ENCODE measurements at regions not wholly inside any gene's neighbourhood (a gene's known extent, or its start where the extent isn't known, plus 50 kb on each side); places are given as distances from the start of the nearest gene placed in this dataset.

DNA sequence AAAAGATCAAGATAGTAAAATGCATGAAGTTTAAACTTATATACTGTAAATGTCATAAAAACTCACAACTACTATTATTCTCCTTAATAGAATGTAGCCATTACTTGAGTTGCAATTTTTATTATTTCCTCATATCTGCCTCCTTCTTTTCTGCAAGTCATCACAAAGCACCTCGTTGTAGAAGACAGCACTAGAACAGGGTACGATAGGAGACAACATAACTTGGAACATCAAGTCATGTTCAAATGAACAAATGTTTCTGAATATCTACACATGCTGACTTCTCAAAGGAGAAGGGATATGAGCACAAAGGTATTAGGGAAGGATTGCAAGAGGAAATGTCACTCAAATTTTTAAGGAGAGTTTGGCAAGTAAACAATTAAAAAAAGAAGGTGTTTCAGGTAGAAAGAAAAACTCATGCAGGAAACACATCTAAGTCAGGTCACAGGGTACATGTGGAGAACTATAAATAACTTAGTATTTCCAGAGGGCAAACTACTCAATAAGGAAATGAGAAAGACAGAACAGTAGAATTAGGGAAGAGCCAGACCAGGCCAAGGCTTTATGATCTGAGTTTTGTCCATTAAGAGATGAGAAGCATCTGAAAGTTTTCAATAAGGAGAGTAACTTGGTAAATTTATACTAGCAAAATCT is 186.7 kb downstream of the CRPPA start:
- peaks cover under 1% of the 10 kb centered on the region for H3K27me3 ChIP-seq (ENCODE audit: insufficient read depth, low read length, poor library complexity, severe bottlenecking)
- no peaks in the 10 kb centered on the region for H3K36me3 ChIP-seq (ENCODE audit: insufficient read depth, low read length)
- H3K4me1 ChIP-seq (ENCODE audit: insufficient read depth, low read length, poor library complexity, severe bottlenecking), result peaks cover 22% of the 10 kb centered on the region
- H3K4me3 ChIP-seq (ENCODE audit: low read length, poor library complexity, severe bottlenecking), result peak overlapping the region; percentile 17
- no peak overlapping the region for H3K9ac ChIP-seq (ENCODE audit: low read depth, low read length, poor library complexity, severe bottlenecking)
- H3K4me2 ChIP-seq (ENCODE audit: low read depth, low read length, poor library complexity, severe bottlenecking), result peak overlapping the region; percentile 37
- no peaks in the 10 kb centered on the region for H4K20me1 ChIP-seq (ENCODE audit: insufficient read depth, low read length, poor library complexity, severe bottlenecking)
- H3K9me3 ChIP-seq (ENCODE audit: insufficient read depth, low read depth, low read length), result peaks cover 29% of the 10 kb centered on the region
- TF ChIP-seq, protein P1, sequence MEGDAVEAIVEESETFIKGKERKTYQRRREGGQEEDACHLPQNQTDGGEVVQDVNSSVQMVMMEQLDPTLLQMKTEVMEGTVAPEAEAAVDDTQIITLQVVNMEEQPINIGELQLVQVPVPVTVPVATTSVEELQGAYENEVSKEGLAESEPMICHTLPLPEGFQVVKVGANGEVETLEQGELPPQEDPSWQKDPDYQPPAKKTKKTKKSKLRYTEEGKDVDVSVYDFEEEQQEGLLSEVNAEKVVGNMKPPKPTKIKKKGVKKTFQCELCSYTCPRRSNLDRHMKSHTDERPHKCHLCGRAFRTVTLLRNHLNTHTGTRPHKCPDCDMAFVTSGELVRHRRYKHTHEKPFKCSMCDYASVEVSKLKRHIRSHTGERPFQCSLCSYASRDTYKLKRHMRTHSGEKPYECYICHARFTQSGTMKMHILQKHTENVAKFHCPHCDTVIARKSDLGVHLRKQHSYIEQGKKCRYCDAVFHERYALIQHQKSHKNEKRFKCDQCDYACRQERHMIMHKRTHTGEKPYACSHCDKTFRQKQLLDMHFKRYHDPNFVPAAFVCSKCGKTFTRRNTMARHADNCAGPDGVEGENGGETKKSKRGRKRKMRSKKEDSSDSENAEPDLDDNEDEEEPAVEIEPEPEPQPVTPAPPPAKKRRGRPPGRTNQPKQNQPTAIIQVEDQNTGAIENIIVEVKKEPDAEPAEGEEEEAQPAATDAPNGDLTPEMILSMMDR (conservative IDR thresholded peaks at IDR 0.05; ENCODE audit: low read length), result no peak
- TF ChIP-seq EZH2phosphoT487 (IDR thresholded peaks at IDR 0.05; ENCODE audit: borderline replicate concordance), result no peak
- H3F3A ChIP-seq (ENCODE audit: low read depth), result no peaks in the 10 kb centered on the region
- no peaks in the 10 kb centered on the region for H3K9me2 ChIP-seq (replicated peaks; ENCODE audit: low read depth, low read length)
- peak overlapping the region; percentile 60 for H2AFZ ChIP-seq (ENCODE audit: low read length)
- H3K79me2 ChIP-seq (ENCODE audit: insufficient read depth, low read length), result no peaks in the 10 kb centered on the region

DNA sequence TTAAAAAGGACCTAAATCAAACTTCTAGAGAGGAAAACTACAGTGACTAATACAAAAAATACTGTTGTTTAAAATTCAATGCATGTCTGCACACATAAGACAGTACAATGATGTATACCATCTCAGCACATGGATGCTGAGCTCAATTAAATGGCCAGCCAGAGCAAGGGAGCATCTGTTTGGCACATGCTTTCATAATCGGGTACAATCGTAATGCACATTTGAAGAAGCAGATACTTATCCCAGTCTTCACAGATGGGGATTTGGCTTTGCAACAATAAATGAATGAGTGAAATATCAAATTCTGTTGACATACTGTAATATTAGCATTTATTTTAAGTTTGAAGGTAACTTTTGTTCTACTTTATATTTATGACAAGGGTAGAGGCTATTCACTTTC is 187.8 kb downstream of the CRPPA start:
- Histone ChIP-seq H3K79me2 (ENCODE audit: insufficient read depth, low read length) (no peaks in the 10 kb centered on the region), H3K4me2 (ENCODE audit: low read depth, low read length, poor library complexity, severe bottlenecking) (no peak overlapping the region), H3F3A (ENCODE audit: low read depth) (no peaks in the 10 kb centered on the region), H3K9ac (ENCODE audit: low read depth, low read length, poor library complexity, severe bottlenecking) (no peak overlapping the region), H3K36me3 (ENCODE audit: insufficient read depth, low read length) (peaks cover 2% of the 10 kb centered on the region; the same call in 1 of the 2 replicates), H3K9me2 (replicated peaks; ENCODE audit: low read depth, low read length) (no peaks in the 10 kb centered on the region), H3K27me3 (ENCODE audit: insufficient read depth, low read length, poor library complexity, severe bottlenecking) (peaks cover 5% of the 10 kb centered on the region), H2AFZ (ENCODE audit: low read length) (no peak overlapping the region), H3K4me3 (ENCODE audit: low read length, poor library complexity, severe bottlenecking) (no peak overlapping the region), H3K4me1 (ENCODE audit: insufficient read depth, low read length, poor library complexity, severe bottlenecking) (peaks cover 22% of the 10 kb centered on the region), H4K20me1 (ENCODE audit: insufficient read depth, low read length, poor library complexity, severe bottlenecking) (no peaks in the 10 kb centered on the region), H3K9me3 (ENCODE audit: insufficient read depth, low read depth, low read length) (peaks cover 40% of the 10 kb centered on the region)
- no peak for TF ChIP-seq EZH2phosphoT487 (IDR thresholded peaks at IDR 0.05; ENCODE audit: borderline replicate concordance)
- TF ChIP-seq, protein P1 (conservative IDR thresholded peaks at IDR 0.05; ENCODE audit: low read length), result no peak

GRCh38 chr7:16232273-16232672 is 189.1 kb downstream of the CRPPA start:
- peaks cover 22% of the 10 kb centered on the region for H3K4me1 ChIP-seq (ENCODE audit: insufficient read depth, low read length, poor library complexity, severe bottlenecking)
- peaks cover 2% of the 10 kb centered on the region; the same call in 1 of the 2 replicates for H3K36me3 ChIP-seq (ENCODE audit: insufficient read depth, low read length)
- H3K9ac ChIP-seq (ENCODE audit: low read depth, low read length, poor library complexity, severe bottlenecking), result no peak overlapping the region
- H2AFZ ChIP-seq (ENCODE audit: low read length), result no peak overlapping the region
- H3K27me3 ChIP-seq (ENCODE audit: insufficient read depth, low read length, poor library complexity, severe bottlenecking), result peaks cover 5% of the 10 kb centered on the region
- no peak for TF ChIP-seq EZH2phosphoT487 (IDR thresholded peaks at IDR 0.05; ENCODE audit: borderline replicate concordance)
- TF ChIP-seq, protein P1 (conservative IDR thresholded peaks at IDR 0.05; ENCODE audit: low read length), result no peak
- no peaks in the 10 kb centered on the region for H3F3A ChIP-seq (ENCODE audit: low read depth)
- H3K4me2 ChIP-seq (ENCODE audit: low read depth, low read length, poor library complexity, severe bottlenecking), result no peak overlapping the region
- H3K9me3 ChIP-seq (ENCODE audit: insufficient read depth, low read depth, low read length), result peaks cover 50% of the 10 kb centered on the region
- H3K4me3 ChIP-seq (ENCODE audit: low read length, poor library complexity, severe bottlenecking), result no peak overlapping the region
- no peaks in the 10 kb centered on the region for H3K9me2 ChIP-seq (replicated peaks; ENCODE audit: low read depth, low read length)
- H4K20me1 ChIP-seq (ENCODE audit: insufficient read depth, low read length, poor library complexity, severe bottlenecking), result no peaks in the 10 kb centered on the region
- no peaks in the 10 kb centered on the region for H3K79me2 ChIP-seq (ENCODE audit: insufficient read depth, low read length)
